Psoas muscle (tissue), 7 donors: ENCODE measurements at regions not wholly inside any gene's neighbourhood (a gene's known extent, or its start where the extent isn't known, plus 50 kb on each side); places are given as distances from the start of the nearest gene placed in this dataset.

ENCODE experiments used
- ATAC-seq, 4 donors: fragments of 200-7000 bp; cut with Tn5 transposase; one replicate each; pipeline ENCODE4 v1.9.1; 2020; ENCODE audit warnings: moderate library complexity in 3 of 4, mild to moderate bottlenecking in 2 of 4
- DNase-seq, 2 donors: peaks; one replicate each; pipeline ENCODE4 v3.0.0-alpha.2; 2020
- H3K27ac ChIP-seq: fragments of 200-600 bp; one replicate; pipeline ENCODE4 v1.8.0; 2022
- H3K27me3 ChIP-seq, 3 donors: fragments of 200-600 bp in 1 of 3; one replicate each; pipeline versions ENCODE4 v1.6.1 to v1.8.0; 2013 to 2022; ENCODE audit warnings: low read length in 2 of 3, mild to moderate bottlenecking in 2 of 3, moderate library complexity in 1 of 3; ENCODE audit not compliant: insufficient read depth in 3 of 3
- H3K36me3 ChIP-seq, 2 donors: fragments of 200-600 bp in 1 of 2; one replicate each; pipeline versions ENCODE4 v1.6.1 to v1.8.0; 2013 to 2022; ENCODE audit warnings: low read depth in 1 of 2, mild to moderate bottlenecking in 1 of 2, moderate library complexity in 1 of 2; ENCODE audit not compliant: insufficient read depth in 1 of 2
- H3K4me1 ChIP-seq: fragments of 200-600 bp; one replicate; pipeline ENCODE4 v1.8.0; 2022
- H3K4me3 ChIP-seq: fragments of 200-600 bp; one replicate; pipeline ENCODE4 v1.8.0; 2022; ENCODE audit warnings: mild to moderate bottlenecking
- H3K9me3 ChIP-seq: fragments of 200-600 bp; one replicate; pipeline ENCODE4 v1.8.0; 2022
- WGBS, 3 donors: extraction: QIAGEN DNeasy Blood & Tissue Kit; methylation state at CpG; one replicate each; pipeline versions ENCODE4 v1.1.6 to v1.1.7; 2013; 5-methylcytosine and 5-hydroxymethylcytosine counted together
- intact Hi-C, 2 donors: fragments of 100-400 bp; cut with DNase I; formaldehyde crosslinking; loops; one replicate each; pipeline versions ENCODE4 v1.11.0 to v1.14.2; 2022
- TF ChIP-seq, protein P1 (sequence below): fragments of 200-600 bp; IDR thresholded peaks from one replicate; pipeline ENCODE4 v1.8.0; 2022; ENCODE audit warnings: antibody characterized with exemption
- donor health status: healthy with polysubstance abuse.
- donor health status: DM: no; HTN: no; CAD: no; lungs with moderate emphysema.
- donor health status: Bipolar disorder and iron deficiency.
- donor health status: healthy.
- donor health status: DM: yes; HTN: yes; CAD: no.
- donor health status: DM: no; HTN: no; CAD: no.
- donor health status: DM: yes; HTN: yes; CAD: no.

DNA sequence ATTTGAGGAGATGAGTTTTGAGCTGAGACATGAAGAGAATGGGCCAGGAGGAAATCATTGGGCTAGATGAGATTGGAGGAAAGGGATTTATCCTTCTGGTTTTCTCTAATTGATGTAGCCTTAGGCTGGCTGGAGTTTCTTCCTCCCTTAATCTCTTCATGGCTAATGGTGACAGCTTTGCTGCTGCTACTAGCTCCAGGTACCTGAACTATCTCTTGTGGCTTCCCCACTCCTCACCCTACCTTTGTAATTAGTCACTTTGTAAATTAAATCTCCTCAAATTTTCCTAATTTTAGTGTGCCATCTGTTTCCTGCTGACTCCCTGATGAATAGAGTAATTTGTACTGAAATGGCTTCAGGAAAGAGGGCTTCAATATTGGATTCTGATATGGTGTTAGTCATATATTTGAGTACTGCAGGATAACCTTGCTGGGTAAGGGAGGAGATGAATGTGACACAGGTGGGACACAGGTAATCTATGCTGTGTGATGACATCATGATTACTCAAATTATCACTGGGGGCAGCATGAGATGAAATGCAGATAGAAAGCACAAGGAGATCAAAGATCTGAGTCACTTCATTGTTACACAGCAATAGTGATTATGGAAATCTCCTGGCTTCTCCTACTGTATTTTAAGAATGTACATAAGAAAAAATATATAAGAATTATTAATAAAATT is 1134.1 kb upstream of the DDX18 start:
- DNase-seq (no peak), ATAC-seq (no peak)
- H3K36me3 ChIP-seq: no peaks in the 10 kb centered on the region
- H3K9me3 ChIP-seq: no peaks in the 10 kb centered on the region
- no peak overlapping the region for H3K4me3 ChIP-seq
- TF ChIP-seq, protein P1, sequence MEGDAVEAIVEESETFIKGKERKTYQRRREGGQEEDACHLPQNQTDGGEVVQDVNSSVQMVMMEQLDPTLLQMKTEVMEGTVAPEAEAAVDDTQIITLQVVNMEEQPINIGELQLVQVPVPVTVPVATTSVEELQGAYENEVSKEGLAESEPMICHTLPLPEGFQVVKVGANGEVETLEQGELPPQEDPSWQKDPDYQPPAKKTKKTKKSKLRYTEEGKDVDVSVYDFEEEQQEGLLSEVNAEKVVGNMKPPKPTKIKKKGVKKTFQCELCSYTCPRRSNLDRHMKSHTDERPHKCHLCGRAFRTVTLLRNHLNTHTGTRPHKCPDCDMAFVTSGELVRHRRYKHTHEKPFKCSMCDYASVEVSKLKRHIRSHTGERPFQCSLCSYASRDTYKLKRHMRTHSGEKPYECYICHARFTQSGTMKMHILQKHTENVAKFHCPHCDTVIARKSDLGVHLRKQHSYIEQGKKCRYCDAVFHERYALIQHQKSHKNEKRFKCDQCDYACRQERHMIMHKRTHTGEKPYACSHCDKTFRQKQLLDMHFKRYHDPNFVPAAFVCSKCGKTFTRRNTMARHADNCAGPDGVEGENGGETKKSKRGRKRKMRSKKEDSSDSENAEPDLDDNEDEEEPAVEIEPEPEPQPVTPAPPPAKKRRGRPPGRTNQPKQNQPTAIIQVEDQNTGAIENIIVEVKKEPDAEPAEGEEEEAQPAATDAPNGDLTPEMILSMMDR: no peak
- H3K27me3 ChIP-seq: no peaks in the 10 kb centered on the region
- H3K4me1 ChIP-seq: no peaks in the 10 kb centered on the region
- no peak overlapping the region for H3K27ac ChIP-seq
- intact Hi-C loops: no loop called here

DNA sequence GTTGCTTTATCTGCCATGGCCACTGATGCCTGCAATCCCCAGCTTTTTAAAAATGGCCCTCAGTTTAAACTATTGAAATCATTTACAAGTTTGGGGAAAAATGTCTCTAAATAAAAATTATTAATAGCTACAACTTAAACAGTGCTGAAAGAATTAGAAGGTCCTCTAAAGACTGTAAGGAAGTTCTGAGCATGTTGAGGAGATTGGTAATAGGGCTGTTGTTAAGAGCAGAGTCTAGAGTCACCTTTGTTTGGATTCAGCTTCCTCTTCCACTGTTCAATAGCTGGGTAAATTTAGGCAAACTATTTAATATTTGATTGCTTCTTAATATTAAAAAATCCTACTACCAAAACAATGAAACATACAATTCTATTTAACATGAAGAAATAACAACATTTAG is 1127.1 kb upstream of the DDX18 start:
- intact Hi-C loops: no loop called here

DNA sequence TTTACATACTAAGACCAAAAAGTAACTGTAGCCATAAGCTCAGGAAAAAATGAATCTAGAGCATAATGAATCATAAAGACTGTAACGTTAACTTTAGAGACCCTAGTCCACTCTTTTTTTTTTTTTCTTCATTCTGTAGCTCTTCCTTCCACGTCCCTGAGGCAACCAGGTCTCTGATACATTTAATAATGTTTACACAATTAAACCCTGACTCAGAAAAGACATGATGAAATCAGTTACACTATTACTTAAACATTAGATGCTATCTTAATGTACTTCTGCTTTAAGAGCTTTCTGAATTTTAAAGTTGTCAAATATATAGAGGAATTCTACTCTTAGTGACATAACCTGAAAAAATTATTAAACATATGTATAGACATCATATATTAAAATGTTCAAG is 1121.5 kb upstream of the DDX18 start:
- no peaks in the 10 kb centered on the region for H3K9me3 ChIP-seq
- no peaks in the 10 kb centered on the region for H3K27me3 ChIP-seq
- intact Hi-C loops: no loop called here
- WGBS, 3 donors: 47 to 58% (median 52%) methylated on average over 2 of the region's 2 CpGs
- ATAC-seq (no peak), DNase-seq (no peak)
- TF ChIP-seq, protein P1: no peak
- H3K4me1 ChIP-seq: no peaks in the 10 kb centered on the region
- H3K36me3 ChIP-seq: no peaks in the 10 kb centered on the region
- no peak overlapping the region for H3K4me3 ChIP-seq
- H3K27ac ChIP-seq: no peak overlapping the region

More for the DNA sequence above, 1127.1 kb upstream of the DDX18 start:
- ATAC-seq (no peak), DNase-seq (no peak)
- Histone ChIP-seq H3K9me3 (no peaks in the 10 kb centered on the region), H3K36me3 (no peaks in the 10 kb centered on the region), H3K4me1 (no peaks in the 10 kb centered on the region), H3K4me3 (no peak overlapping the region), H3K27ac (no peak overlapping the region), H3K27me3 (no peaks in the 10 kb centered on the region)
- TF ChIP-seq, protein P1: no peak

DNA sequence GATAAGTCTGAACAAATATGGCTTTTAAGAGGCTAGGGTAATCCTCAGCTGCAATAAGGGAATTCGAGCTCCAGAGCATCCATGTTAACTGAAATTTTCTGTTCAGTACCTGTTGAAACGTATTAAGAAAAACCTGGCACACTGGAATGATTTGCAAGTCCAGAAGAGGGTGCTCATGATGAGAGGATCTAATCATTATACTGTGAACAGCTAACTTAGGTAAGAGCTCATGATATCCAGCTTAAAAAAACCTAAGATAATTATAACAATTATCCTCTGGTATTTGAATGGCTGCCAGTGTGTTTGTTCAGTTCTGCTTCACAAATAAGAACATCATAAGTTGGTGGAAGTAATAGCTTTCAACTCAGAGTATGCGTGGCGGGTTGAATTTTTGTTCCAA is 1118.3 kb upstream of the DDX18 start:
- H3K27me3 ChIP-seq: no peaks in the 10 kb centered on the region
- WGBS, 3 donors: 63 to 80% (median 71%) methylated on average over 4 of the region's 4 CpGs
- H3K4me3 ChIP-seq: no peak overlapping the region
- DNase-seq (no peak), ATAC-seq (no peak)
- no peak overlapping the region for H3K27ac ChIP-seq
- H3K36me3 ChIP-seq: no peaks in the 10 kb centered on the region
- no peaks in the 10 kb centered on the region for H3K4me1 ChIP-seq
- no peaks in the 10 kb centered on the region for H3K9me3 ChIP-seq
- intact Hi-C loops: no loop called here
- TF ChIP-seq, protein P1: no peak

DNA sequence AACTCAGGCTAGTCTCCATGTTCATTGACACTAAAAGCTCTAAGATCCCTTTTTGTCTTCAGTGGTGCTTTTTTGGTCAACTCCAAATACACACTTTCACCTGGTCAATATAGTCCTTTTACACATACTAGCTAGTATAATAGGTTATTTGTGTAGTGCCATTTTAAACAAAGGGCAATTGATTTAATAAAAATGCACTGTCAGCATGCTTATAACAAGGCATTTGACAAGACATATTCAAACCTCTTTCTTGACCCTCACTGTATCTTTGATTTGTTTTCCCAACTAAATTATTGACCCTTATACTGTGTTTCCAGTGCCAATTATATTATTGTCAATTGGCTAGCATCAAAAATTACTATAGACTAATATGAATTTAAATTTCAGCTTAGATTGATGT is 1117.6 kb upstream of the DDX18 start:
- H3K4me1 ChIP-seq: no peaks in the 10 kb centered on the region
- H3K9me3 ChIP-seq: no peaks in the 10 kb centered on the region
- no peaks in the 10 kb centered on the region for H3K27me3 ChIP-seq
- DNase-seq (no peak), ATAC-seq (no peak)
- intact Hi-C loops: no loop called here
- H3K36me3 ChIP-seq: no peaks in the 10 kb centered on the region
- no peak overlapping the region for H3K27ac ChIP-seq
- TF ChIP-seq, protein P1: no peak
- H3K4me3 ChIP-seq: no peak overlapping the region
